ENCODE measurements at regions not wholly inside any gene's neighbourhood (a gene's known extent, or its start where the extent isn't known, plus 50 kb on each side); places are given as distances from the start of the nearest gene placed in this dataset.

DNA sequence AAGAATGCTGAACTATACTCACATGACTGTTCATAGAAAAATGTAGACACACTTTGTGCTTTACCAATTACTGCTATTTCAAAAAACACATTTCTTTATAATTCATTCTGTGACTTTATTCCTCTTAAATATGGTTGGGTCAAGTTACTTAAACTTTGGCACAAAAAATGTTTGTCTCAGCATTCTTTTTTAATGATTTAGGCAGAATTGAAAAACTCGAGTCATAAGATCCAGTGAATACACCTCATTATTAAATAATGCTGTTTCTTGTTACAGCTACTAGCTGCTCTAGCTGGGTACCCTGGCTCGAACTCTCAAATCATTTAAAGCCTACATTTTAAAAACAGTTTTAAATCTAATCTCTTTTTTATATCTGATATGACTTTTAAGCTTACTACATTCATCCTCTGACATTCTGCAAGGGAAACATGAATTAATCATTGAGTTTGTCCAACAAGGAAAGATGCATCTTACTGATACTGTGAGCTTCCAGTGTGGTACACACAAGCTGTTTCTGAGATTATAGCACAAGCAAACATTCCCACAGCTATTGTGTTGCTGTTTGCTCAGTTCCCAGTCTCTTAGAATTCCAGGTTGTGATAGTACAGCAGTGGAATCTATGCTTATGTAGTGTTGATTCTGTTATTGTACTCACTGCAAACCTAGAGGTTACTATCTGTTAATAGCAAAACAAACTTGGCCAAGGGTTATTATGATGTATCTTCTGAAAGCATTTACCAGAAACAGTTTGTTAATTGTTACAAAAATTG is 746.5 kb downstream of the USP25 start:
- DNase-seq (ENCODE audit: low read depth in 2 of 2): no peak

DNA sequence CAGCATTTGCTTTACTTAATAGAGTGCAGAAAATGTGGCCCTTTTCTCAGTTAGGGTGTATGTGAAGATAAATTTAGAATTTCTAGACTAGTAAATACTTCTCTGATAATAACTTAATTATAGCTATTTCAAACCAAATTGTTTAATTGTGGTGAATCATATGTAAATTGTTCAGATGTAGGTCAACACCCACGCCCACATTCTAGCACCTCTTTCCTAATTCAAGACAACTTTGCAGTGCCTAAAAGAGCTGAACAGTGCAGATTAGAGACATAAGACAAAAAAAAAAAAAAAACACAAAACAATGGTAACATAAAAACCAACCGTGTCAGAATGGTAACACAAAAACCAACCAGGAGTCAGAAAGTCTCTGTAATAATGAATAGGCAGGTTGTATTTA is 758.3 kb downstream of the USP25 start:
- no peak for DNase-seq (ENCODE audit: low read depth in 2 of 2)

GRCh38 chr21:16492356-16492755 is 762.6 kb downstream of the USP25 start:
- no peak for DNase-seq (ENCODE audit: low read depth in 2 of 2)

GRCh38 chr21:16492892-16493291 is 763.1 kb downstream of the USP25 start:
- no peak for DNase-seq (ENCODE audit: low read depth in 2 of 2)

DNA sequence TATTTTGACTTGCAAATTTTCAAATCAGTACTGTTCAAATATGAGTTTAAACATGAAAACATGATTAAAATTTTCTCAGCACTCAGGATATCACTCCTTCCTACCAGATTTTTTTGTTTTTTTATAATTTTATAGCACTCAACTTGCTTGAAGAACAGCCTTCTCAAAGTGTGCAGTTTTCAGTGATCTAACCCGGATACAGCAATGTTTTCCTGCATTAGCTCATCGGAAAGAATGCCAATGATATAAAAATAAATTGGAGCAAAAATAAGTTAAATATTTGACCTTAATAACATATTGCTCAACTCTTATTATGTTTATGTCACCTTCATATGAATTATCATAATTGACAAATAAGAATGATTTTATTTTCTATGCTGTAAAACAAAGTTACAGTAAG is 766.8 kb downstream of the USP25 start:
- DNase-seq (ENCODE audit: low read depth in 2 of 2): no peak

- DNase-seq (ENCODE audit: low read depth in 2 of 2): no peak
Measured at GRCh38 chr21:16500271-16500670, 770.5 kb downstream of the USP25 start.

GRCh38 chr21:16502273-16502672 is 772.5 kb downstream of the USP25 start:
- no peak for DNase-seq (ENCODE audit: low read depth in 2 of 2)

DNA sequence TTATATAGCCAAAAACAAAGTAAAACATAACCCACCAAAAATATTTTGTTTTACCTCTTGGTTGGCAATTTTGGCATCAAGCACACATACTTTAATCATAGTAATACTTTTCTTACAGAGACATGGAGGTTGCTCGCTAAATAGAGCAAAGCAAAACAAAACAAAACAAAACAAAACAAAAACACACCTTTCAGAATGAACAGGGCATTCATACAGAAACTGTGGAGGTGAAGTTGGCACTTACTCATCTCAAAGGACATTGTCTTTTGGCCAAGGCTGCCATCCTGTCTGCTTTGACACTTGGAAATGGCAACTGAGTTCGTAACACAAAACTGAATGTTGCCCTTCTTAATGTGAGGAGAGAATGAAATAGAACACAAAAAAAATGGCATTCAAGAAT is 773.1 kb downstream of the USP25 start:
- no peak for DNase-seq (ENCODE audit: low read depth in 2 of 2)

GRCh38 chr21:16504281-16504680 is 774.5 kb downstream of the USP25 start:
- no peak for DNase-seq (ENCODE audit: low read depth in 2 of 2)

GRCh38 chr21:16504766-16505165 is 775.0 kb downstream of the USP25 start:
- no peak for DNase-seq (ENCODE audit: low read depth in 2 of 2)

DNA sequence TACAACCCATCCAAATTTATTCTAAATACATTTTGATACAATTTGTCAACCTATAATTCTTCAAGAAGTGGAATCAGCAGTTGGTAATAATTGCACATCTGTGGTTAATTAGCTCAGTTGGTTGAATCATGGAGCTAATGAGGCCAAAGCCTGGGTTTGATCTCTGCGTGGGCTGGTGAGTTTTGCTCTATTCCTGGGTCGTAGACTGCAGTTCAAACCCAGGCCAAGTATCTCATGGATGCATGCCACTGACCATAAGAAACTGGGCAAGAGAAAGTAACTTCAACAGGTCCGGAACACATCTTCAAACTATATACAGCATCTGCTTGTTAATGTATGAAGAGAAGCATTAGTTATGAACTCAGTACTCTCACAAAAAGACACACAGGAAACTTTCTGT is 779.7 kb downstream of the USP25 start:
- no peak for DNase-seq (ENCODE audit: low read depth in 2 of 2)

GRCh38 chr21:16514316-16514715 is 784.5 kb downstream of the USP25 start:
- no peak for DNase-seq (ENCODE audit: low read depth in 2 of 2)

GRCh38 chr21:16517383-16517782 is 787.6 kb downstream of the USP25 start:
- DNase-seq (ENCODE audit: low read depth in 2 of 2): no peak

DNA sequence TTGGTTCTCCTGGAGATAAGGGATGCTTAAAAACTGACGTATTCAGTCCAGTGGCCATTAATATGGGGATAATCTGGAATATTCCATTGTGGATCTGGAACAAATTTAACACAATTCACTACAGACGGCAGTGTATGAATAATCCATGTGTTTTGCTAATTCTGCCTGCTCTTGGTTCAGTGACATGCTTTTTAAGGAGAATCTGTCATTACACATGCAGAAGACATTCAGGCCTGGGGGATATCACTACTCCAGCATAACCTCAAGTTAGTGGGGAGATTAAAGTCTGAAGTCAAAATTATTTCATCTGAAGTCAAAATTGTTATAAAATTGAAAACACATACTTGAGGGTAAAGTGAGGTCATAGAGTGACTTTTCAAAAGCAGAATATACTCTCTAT is 789.3 kb downstream of the USP25 start:
- DNase-seq (ENCODE audit: low read depth in 2 of 2): no peak

DNA sequence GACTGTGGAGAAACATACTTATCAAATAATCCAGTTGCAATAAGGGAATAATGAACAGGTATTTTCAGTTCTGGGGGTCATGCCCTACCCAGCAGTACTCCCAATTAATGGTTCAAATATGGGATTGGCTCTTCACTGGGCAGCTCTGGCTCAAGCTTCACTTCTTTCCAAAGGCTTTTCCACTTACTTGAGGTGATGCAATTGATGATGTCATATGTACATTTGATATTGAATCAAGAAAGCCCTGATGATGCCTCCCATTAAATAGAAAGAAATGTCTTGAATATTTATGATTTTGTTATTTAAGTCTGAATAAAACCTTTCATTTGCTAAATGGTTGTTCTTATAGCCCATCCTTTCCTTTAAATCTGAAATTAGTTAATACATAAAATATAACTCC is 789.9 kb downstream of the USP25 start:
- DNase-seq (ENCODE audit: low read depth in 2 of 2): no peak

GRCh38 chr21:16522548-16522947 is 792.8 kb downstream of the USP25 start:
- no peak for DNase-seq (ENCODE audit: low read depth in 2 of 2)

DNA sequence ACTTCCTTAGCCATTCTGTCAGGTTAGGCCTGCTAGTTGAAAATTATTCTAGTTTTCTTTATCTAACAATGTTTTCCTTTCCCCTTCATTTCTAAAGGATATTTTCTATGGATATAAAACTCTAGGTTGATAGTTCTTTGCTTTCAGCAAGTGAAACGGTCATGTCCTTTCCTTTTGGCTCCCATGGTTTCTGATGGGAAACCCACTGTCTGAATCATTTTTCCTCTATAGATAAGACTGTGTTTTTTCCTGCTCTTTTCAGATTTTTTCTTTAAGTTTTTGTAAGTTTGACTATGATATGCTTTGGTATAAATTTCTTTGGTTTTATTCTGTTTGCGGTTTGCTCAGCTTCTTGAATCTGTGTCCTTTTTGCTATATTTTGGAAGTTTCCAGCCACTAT is 800.9 kb downstream of the USP25 start:
- DNase-seq (ENCODE audit: low read depth in 2 of 2): no peak

DNA sequence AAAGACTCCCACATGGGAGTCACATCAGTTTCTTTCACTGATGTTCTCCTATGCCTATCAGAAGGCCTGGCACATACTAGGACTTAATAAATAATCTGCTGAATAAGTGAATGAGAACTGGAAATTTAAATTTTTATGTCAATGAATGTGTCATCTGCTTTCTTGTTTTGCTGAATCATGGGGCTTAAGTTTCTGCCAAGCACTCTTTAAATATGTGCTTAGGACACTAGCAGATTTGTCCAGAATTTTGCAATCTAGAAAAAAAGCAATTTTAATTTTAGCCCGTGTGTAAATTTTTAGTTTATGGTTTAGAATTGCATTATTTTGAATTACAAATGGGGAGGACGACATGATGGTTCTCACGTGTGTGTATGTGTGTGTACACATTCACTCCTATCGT is 803.1 kb downstream of the USP25 start:
- DNase-seq (ENCODE audit: low read depth in 2 of 2): no peak

DNA sequence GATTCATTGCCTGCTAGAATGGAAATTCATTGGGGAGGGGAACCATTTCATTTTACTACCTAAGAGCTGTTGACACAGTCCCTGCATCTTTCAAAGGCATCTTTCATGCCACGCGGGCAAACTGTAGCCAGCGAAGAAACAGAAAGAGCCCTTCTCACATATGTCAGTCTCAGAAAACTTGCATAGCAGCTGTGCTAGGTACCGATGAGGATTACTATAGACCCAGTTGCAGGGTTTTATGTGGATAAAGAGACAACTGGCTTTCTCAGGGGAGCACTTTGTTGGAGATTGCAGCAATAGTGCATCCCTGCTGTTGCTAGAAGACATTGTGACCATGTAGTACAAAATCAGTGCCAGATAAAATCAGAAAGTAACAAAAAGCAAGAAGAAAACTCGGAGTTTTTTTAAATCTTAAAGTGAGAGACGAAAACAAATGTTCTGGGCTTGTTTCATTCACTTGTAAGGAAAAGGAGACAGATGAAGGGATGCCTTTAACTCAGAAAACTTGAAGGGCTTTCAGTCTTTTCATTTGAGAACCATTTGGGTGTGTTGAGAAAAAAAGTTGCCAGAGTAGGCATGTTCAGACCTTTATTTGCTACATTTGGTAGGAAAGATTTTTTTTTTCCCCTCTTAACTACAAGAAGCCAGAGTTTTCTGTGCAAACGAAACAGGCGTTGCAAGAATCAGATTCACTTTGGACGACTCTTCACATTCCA is 804.1 kb downstream of the USP25 start:
- DNase-seq (ENCODE audit: low read depth in 2 of 2): no peak

DNA sequence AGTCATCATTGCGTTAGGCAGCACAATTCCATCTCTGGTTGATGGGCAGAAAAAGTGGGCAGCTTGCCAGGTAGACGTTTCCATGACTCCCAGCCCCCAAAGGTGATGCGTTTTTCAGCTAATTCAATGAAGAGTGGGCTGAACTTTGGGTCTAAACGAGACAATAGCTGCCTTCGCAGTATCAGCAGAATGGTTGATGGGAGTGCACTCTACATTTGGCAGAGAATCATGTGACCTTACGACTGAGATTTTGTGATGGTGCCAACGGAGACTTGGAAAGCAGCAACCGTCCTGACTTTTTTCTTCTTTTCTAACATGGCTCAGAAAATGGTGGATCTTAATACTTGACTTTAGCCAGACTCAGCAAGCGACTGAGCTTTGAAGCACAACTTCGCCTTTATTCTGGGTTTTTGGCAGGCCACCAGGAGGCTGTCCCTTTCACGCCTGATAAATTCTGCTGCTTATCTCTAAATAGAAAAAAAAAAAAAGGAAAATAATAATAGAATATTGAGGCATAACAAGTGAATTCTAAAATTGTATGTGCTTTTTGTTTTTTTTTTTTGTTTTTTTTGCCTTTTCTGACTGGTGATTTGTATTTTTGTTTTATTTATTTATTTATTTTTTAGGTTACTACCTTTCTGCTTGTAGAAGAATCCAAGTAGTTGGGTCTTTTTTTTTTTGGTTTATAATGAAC is 804.8 kb downstream of the USP25 start:
- no peak for DNase-seq (ENCODE audit: low read depth in 2 of 2)

DNA sequence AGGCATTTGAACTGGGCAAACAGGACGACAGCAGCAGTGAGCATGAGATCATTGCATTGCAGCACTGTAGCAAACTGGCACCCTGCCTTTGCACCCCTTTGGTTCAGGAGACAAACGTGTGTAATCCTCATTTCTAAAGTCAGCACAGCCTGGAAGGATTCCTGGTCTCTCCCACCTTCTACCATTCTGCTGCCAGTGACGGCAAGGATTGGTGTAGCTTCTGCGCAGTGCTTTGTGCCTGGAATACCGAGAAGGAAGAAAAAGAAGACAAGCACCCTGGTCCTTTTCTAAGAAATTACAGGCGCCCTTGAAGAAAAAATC is 805.3 kb downstream of the USP25 start:
- no peak for DNase-seq (ENCODE audit: low read depth in 2 of 2)

DNA sequence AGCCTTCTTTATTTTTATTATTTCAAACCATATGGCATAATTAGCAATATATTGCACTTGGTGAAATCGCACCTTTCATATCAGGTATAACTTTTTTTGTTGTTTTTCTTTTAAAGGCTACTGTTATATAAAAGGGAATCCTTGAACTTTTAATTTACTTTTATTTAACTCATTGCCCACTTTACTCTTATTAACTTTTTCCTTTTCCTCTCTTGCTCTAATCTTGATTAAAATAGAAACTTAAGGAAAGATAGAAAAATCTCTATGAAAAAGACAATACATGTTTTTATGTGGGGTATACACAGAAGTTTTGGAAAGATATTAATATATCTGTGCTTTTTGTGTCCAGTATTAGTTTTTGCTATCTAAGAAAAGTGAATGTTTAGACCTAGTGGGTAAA is 805.8 kb downstream of the USP25 start:
- DNase-seq (ENCODE audit: low read depth in 2 of 2): no peak

DNA sequence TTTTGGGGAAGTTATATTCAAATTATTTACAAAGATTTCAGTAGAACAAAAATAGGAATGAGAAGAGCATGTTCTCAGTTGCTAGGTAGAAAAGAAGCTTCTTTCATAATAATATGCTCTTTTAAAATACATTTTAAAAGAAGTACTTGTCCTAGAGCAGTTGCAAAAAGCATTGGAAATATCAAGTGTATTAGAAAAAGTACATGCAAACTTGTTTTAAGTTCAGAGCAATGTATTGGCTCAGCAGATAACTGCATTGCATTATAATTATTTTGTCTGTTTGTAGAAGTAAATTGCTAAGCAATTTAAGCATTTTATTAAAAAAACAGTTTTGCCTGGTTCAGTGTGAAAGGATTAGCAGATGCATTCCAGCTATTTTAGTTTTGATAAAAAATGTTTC is 806.4 kb downstream of the USP25 start:
- DNase-seq (ENCODE audit: low read depth in 2 of 2): no peak
